ENCODE measurements at regions not wholly inside any gene's neighbourhood (a gene's known extent, or its start where the extent isn't known, plus 50 kb on each side); places are given as distances from the start of the nearest gene placed in this dataset.
"Not testable (repeated sequence)": the region's sequence is repeated elsewhere in the genome, so short reads cannot be mapped to it uniquely, and the experiment has no call there.

GRCh38 chr10:57664815-57665214 lies 602.9 kb downstream of the IPMK start:
- DNase-seq = no peak

- DNase-seq = no peak
Measured at GRCh38 chr10:57663401-57663800, 604.3 kb downstream of the IPMK start.

- no peak for DNase-seq
Measured at GRCh38 chr10:57661206-57661605, 606.5 kb downstream of the IPMK start.

GRCh38 chr10:57657164-57657765 lies 610.4 kb downstream of the IPMK start:
- DNase-seq = peak; percentile 81

- DNase-seq = no peak
Measured at GRCh38 chr10:57654856-57655255, 612.8 kb downstream of the IPMK start.

- DNase-seq = not testable (repeated sequence)
Measured at GRCh38 chr10:57645108-57645507, 622.6 kb downstream of the IPMK start.

- no peak for DNase-seq
Measured at GRCh38 chr10:57638411-57638810, 629.3 kb downstream of the IPMK start.

GRCh38 chr10:57628592-57629284 lies 639.0 kb downstream of the IPMK start:
- DNase-seq = no peak

- no peak for DNase-seq
Measured at GRCh38 chr10:57627642-57628178, 640.0 kb downstream of the IPMK start.

- no peak for DNase-seq
Measured at GRCh38 chr10:57624856-57625592, 642.7 kb downstream of the IPMK start.

GRCh38 chr10:57624066-57624465 lies 643.6 kb downstream of the IPMK start:
- no peak for DNase-seq

- DNase-seq = no peak
Measured at GRCh38 chr10:57621466-57621865, 646.2 kb downstream of the IPMK start.

- no peak for DNase-seq
Measured at GRCh38 chr10:57605948-57606485, 661.7 kb downstream of the IPMK start.

- no peak for DNase-seq
Measured at GRCh38 chr10:57599440-57599839, 668.3 kb downstream of the IPMK start.

- peak; percentile 26 for DNase-seq
Measured at GRCh38 chr10:57593983-57594573, 673.6 kb downstream of the IPMK start.

- peak; percentile 46 for DNase-seq
Measured at GRCh38 chr10:57579926-57580325, 687.8 kb downstream of the IPMK start.

- no peak for DNase-seq
Measured at GRCh38 chr10:57562211-57562610, 705.5 kb downstream of the IPMK start.

- DNase-seq = not testable (repeated sequence)
Measured at GRCh38 chr10:57551774-57552173, 715.9 kb downstream of the IPMK start.

GRCh38 chr10:57535306-57535705 lies 732.4 kb downstream of the IPMK start:
- DNase-seq = no peak

GRCh38 chr10:57513637-57514036 lies 754.1 kb downstream of the IPMK start:
- no peak for DNase-seq

- no peak for DNase-seq
Measured at GRCh38 chr10:57507788-57508187, 759.9 kb downstream of the IPMK start.

GRCh38 chr10:57506414-57507094 lies 761.1 kb downstream of the IPMK start:
- no peak for DNase-seq

- DNase-seq = no peak
Measured at GRCh38 chr10:57494486-57494885, 773.2 kb downstream of the IPMK start.
